Peyer's patch (tissue), 4 donors: ENCODE measurements at regions not wholly inside any gene's neighbourhood (a gene's known extent, or its start where the extent isn't known, plus 50 kb on each side); places are given as distances from the start of the nearest gene placed in this dataset.

Experiments
- CTCF ChIP-seq, 6 experiments: fragments of 450-650 bp in 4 of 6; fragments of 200-600 bp in 2 of 6; sonication (generic) in 1 of 6; IDR thresholded peaks; one replicate each; pipeline ENCODE4 v1.5.1; 2017 to 2019; ENCODE audit warnings: antibody characterized with exemption in 6 of 6, mild to moderate bottlenecking in 3 of 6, moderate library complexity in 1 of 6
- POLR2A ChIP-seq, 2 donors: fragments of 450-650 bp; IDR thresholded peaks; one replicate each; pipeline ENCODE4 v1.5.1; 2017; ENCODE audit warnings: antibody characterized with exemption in 2 of 2, mild to moderate bottlenecking in 2 of 2, moderate library complexity in 2 of 2

DNA sequence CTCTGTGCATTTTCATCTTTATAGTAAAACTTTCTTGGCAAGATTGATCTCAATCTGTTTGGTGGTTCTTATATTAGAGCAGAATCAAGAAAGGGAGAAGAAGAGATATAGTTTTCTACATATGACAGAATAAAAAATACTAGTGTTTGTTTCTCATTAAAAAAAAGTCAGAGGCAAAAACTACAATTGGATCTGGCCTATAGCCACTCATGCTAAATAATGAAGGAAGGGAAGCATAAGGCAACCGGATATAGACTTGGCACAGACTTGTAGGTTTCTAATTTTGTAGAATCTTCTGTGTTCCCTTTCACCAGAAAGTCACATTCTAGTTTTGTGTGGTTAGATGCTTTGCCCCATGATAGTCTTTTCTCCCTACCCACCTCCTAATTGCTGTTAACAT lies 306.2 kb downstream of the PIK3R1 start:
- TF ChIP-seq CTCF (IDR thresholded peaks at IDR 0.05) (no peak), POLR2A (IDR thresholded peaks at IDR 0.05) (no peak)
